OCI-LY3 (cell line): ENCODE measurements at regions not wholly inside any gene's neighbourhood (a gene's known extent, or its start where the extent isn't known, plus 50 kb on each side); places are given as distances from the start of the nearest gene placed in this dataset.

Experiments
- CTCF ChIP-seq: fragments of 200-600, 300-600 bp; sonication (generic); IDR thresholded peaks from 2 replicates; pipeline ENCODE4 v1.5.1; 2014; ENCODE audit warnings: antibody characterized with exemption, low read length, low read depth
- EZH2phosphoT487 ChIP-seq: fragments of 200-600 bp; shearing (Covaris generic); IDR thresholded peaks from 2 replicates; pipeline ENCODE4 v1.6.1; 2018; ENCODE audit warnings: antibody characterized with exemption, mixed run types, low read depth

GRCh38 chr11:7869467-7869866, 61.6 kb downstream of the OR10A6 start:
- TF ChIP-seq CTCF: no peak
- TF ChIP-seq EZH2phosphoT487: no peak
